ENCODE measurements at regions not wholly inside any gene's neighbourhood (a gene's known extent, or its start where the extent isn't known, plus 50 kb on each side); places are given as distances from the start of the nearest gene placed in this dataset.

DNA sequence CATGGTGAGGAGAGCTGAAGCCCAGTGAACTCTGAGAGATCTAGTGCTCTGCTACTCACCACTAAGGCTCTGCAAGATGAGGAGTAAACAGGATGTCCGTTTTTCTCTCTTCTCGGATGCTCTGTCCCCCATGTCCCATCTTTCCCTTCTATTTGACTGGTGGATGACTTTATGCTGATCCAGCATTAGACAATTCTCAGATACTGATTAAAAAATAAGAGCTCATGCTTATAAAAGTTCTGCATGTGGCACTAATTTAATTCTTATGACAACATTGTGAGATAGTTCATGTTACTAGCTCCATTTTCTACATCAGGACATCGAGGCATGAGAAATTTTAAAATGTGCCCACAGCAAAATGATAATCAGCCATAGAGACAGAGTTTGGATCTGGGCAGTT is 77.0 kb downstream of the HMHB1 start:
- in situ Hi-C loops (cut with MboI; ENCODE audit: low pct_unique_long_range_greater_than_20kb, low sequenced_read_pairs, unreplicated experiment), result no loop called here
- TF ChIP-seq CTCF (IDR thresholded peaks at IDR 0.05; ENCODE audit: extremely low read depth, insufficient read depth, missing control alignments), result no peak
- DNase-seq (ENCODE audit: low spot score), result no peak

DNA sequence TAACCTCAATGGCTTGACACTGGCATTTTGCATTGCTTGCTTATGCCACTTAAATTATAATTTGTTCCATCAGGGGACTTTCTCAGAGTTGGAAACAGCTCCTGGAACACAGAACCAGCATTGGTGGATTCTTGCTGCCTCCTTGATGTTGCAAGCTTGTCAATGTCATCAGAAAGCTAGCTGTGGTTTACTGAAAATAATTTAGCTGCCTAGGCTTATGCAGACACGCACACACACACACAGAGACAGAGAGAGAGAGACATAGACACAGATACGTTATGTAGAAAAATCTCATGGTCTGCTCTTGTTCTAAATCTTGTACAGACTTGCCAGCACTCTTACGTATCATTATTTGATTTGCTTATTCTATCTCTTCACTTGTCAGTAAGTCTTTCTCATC is 78.0 kb downstream of the HMHB1 start:
- TF ChIP-seq CTCF (IDR thresholded peaks at IDR 0.05; ENCODE audit: extremely low read depth, insufficient read depth, missing control alignments), result no peak
- in situ Hi-C loops (cut with MboI; ENCODE audit: low pct_unique_long_range_greater_than_20kb, low sequenced_read_pairs, unreplicated experiment), result no loop called here
- no peak for DNase-seq (ENCODE audit: low spot score)

GRCh38 chr5:143890487-143890886 is 78.5 kb downstream of the HMHB1 start:
- in situ Hi-C loops (cut with MboI; ENCODE audit: low pct_unique_long_range_greater_than_20kb, low sequenced_read_pairs, unreplicated experiment), result no loop called here
- DNase-seq (ENCODE audit: low spot score), result no peak
- no peak for TF ChIP-seq CTCF (IDR thresholded peaks at IDR 0.05; ENCODE audit: extremely low read depth, insufficient read depth, missing control alignments)

- in situ Hi-C loops (cut with MboI; ENCODE audit: low pct_unique_long_range_greater_than_20kb, low sequenced_read_pairs, unreplicated experiment), result no loop called here
- no peak for DNase-seq (ENCODE audit: low spot score)
- TF ChIP-seq CTCF (IDR thresholded peaks at IDR 0.05; ENCODE audit: extremely low read depth, insufficient read depth, missing control alignments), result no peak
These were observed 80.3 kb downstream of the HMHB1 start for GRCh38 chr5:143892271-143892670.

GRCh38 chr5:143892908-143893307 is 80.9 kb downstream of the HMHB1 start:
- in situ Hi-C loops (cut with MboI; ENCODE audit: low pct_unique_long_range_greater_than_20kb, low sequenced_read_pairs, unreplicated experiment), result no loop called here
- no peak for TF ChIP-seq CTCF (IDR thresholded peaks at IDR 0.05; ENCODE audit: extremely low read depth, insufficient read depth, missing control alignments)

GRCh38 chr5:143893638-143894037 is 81.7 kb downstream of the HMHB1 start:
- no peak for DNase-seq (ENCODE audit: low spot score)
- in situ Hi-C loops (cut with MboI; ENCODE audit: low pct_unique_long_range_greater_than_20kb, low sequenced_read_pairs, unreplicated experiment), result no loop called here
- no peak for TF ChIP-seq CTCF (IDR thresholded peaks at IDR 0.05; ENCODE audit: extremely low read depth, insufficient read depth, missing control alignments)

More at GRCh38 chr5:143892908-143893307, 80.9 kb downstream of the HMHB1 start:
- DNase-seq (ENCODE audit: low spot score), result no peak

GRCh38 chr5:143896516-143896915 is 84.6 kb downstream of the HMHB1 start:
- TF ChIP-seq CTCF (IDR thresholded peaks at IDR 0.05; ENCODE audit: extremely low read depth, insufficient read depth, missing control alignments), result no peak
- in situ Hi-C loops (cut with MboI; ENCODE audit: low pct_unique_long_range_greater_than_20kb, low sequenced_read_pairs, unreplicated experiment), result no loop called here
- DNase-seq (ENCODE audit: low spot score), result no peak
